ENCODE measurements at regions not wholly inside any gene's neighbourhood (a gene's known extent, or its start where the extent isn't known, plus 50 kb on each side); places are given as distances from the start of the nearest gene placed in this dataset.

GRCh38 chr11:8790968-8791367 is 108.4 kb downstream of the RPL27A start:
- Histone ChIP-seq H3K23ac (ENCODE audit: insufficient read length, low read depth, low read length) (no peak overlapping the region), H2AK5ac (ENCODE audit: insufficient read length, low read length) (no peak overlapping the region), H3K56ac (ENCODE audit: insufficient read length, low read depth, low read length) (no peak overlapping the region), H3K79me1 (ENCODE audit: insufficient read depth, low read depth, low read length, poor library complexity, severe bottlenecking) (no peaks in the 10 kb centered on the region), H3K9ac (ENCODE audit: extremely low read depth, insufficient read length, low read length) (no peak overlapping the region), H3K23me2 (ENCODE audit: insufficient read length, low read depth, low read length, poor library complexity, severe bottlenecking) (no peaks in the 10 kb centered on the region), H2BK15ac (ENCODE audit: low read depth, low read length) (no peak overlapping the region), H3K4me2 (ENCODE audit: insufficient read depth, insufficient read length, low read length) (no peak overlapping the region), H2BK20ac (ENCODE audit: low read depth, low read length, poor library complexity, severe bottlenecking) (no peak overlapping the region), H3K79me2 (ENCODE audit: insufficient read depth, low read length) (no peaks in the 10 kb centered on the region), H4K5ac (ENCODE audit: insufficient read length, low read depth, low read length) (no peak overlapping the region), H3K27me3 (ENCODE audit: insufficient read depth, low read length) (no peaks in the 10 kb centered on the region), H4K20me1 (ENCODE audit: control insufficient read depth, insufficient read depth, insufficient read length) (no peaks in the 10 kb centered on the region), H3K14ac (ENCODE audit: insufficient read depth, low read length) (no peak overlapping the region), H2BK120ac (ENCODE audit: low read depth, low read length, poor library complexity, severe bottlenecking) (no peak overlapping the region), H2BK12ac (ENCODE audit: insufficient read length, low read depth, low read length) (no peak overlapping the region), H3K4ac (ENCODE audit: low read depth, low read length) (no peak overlapping the region), H3T11ph (ENCODE audit: low read length) (no peak overlapping the region), H3K18ac (ENCODE audit: insufficient read length, low read depth, low read length) (no peak overlapping the region), H3K4me1 (ENCODE audit: insufficient read depth, low read length) (peaks cover 5% of the 10 kb centered on the region; the same call in 1 of the 2 replicates), H4K91ac (ENCODE audit: insufficient read length, low read depth, low read length) (no peak overlapping the region), H4K8ac (replicated peaks; ENCODE audit: insufficient read length, low read depth, low read length) (no peak overlapping the region), H3K9me3 (ENCODE audit: control insufficient read depth, low read depth, low read length) (no peaks in the 10 kb centered on the region), H2AFZ (ENCODE audit: low read length) (no peak overlapping the region), H2BK5ac (ENCODE audit: insufficient read length, low read length) (no peak overlapping the region), H3K27ac (ENCODE audit: insufficient read length, low read depth, low read length) (no peak overlapping the region)
- H3K4me3 Mint-ChIP-seq: no peak overlapping the region
- no peak for TF ChIP-seq CTCF (conservative IDR thresholded peaks at IDR 0.05)
- no peak for DNase-seq
- no peaks in the 10 kb centered on the region for H3K9me3 Mint-ChIP-seq
- WGBS (ENCODE audit: extremely low coverage, insufficient read length, low lambda C conversion rate): no CpG with 5 or more reads among the region's 2 CpGs
- 0 out of 7 replicates have a peak, but pooled peaks cover 0 to 1% (median 0%) of the 10 kb centered on the region in 3 experiments for H3K36me3 Mint-ChIP-seq (ENCODE audit: insufficient read depth in 1 of 3, low read depth in 3 of 3)
- H3K27ac Mint-ChIP-seq: peak overlapping the region in 2 of 3 experiments; percentile 52 to 64; a peak in 3 of 7 replicates
- H3K4me1 Mint-ChIP-seq: peaks cover 25 to 26% of the 10 kb centered on the region in 2 experiments
- H3K27me3 Mint-ChIP-seq (ENCODE audit: low read depth): no peaks in the 10 kb centered on the region

All from H9 (cell line).